Kidney (tissue), 13 donors: ENCODE measurements at regions not wholly inside any gene's neighbourhood (a gene's known extent, or its start where the extent isn't known, plus 50 kb on each side); places are given as distances from the start of the nearest gene placed in this dataset.

Source experiments
- DNase-seq, 5 donors: peaks; one replicate each; pipeline ENCODE4 v3.0.0-alpha.2; 2013 to 2020
- FAIRE-seq: peaks from 2 replicates; lab custom pipeline; 2012; peaks lifted over from hg19 to GRCh38; lab: Jason Lieb, UNC
- H3K27ac ChIP-seq, 2 donors: one replicate each; pipeline ENCODE4 v1.7.0; 2013; ENCODE audit warnings: low read depth in 2 of 2, low read length in 2 of 2, inconsistent platforms in 1 of 2
- H3K27me3 ChIP-seq: one replicate; pipeline ENCODE4 v1.7.1; 2013; ENCODE audit warnings: low read length, inconsistent platforms; ENCODE audit not compliant: control insufficient read depth, insufficient read depth
- H3K36me3 ChIP-seq, 3 donors: one replicate each; pipeline versions ENCODE4 v1.7.0 to v1.7.1; 2013; ENCODE audit warnings: low read length in 3 of 3, control low read depth in 1 of 3, inconsistent platforms in 1 of 3; ENCODE audit not compliant: insufficient read depth in 3 of 3, control insufficient read depth in 2 of 3
- H3K4me1 ChIP-seq, 3 donors: one replicate each; pipeline versions ENCODE4 v1.7.0 to v1.7.1; 2013; ENCODE audit warnings: low read length in 3 of 3, inconsistent platforms in 1 of 3, low read depth in 1 of 3; ENCODE audit not compliant: control insufficient read depth in 2 of 3, insufficient read depth in 2 of 3
- H3K4me3 ChIP-seq, 3 donors: one replicate each; pipeline versions ENCODE4 v1.7.0 to v1.8.1; 2013; ENCODE audit warnings: low read length in 3 of 3, control low read depth in 1 of 3, inconsistent platforms in 1 of 3
- H3K9ac ChIP-seq, 3 donors: one replicate each; pipeline versions ENCODE4 v1.7.0 to v1.7.1; 2013; ENCODE audit warnings: low read length in 3 of 3, control low read depth in 1 of 3, inconsistent platforms in 1 of 3
- H3K9me3 ChIP-seq, 3 donors: one replicate each; pipeline versions ENCODE4 v1.7.0 to v1.7.1; 2013; ENCODE audit warnings: low read length in 3 of 3, control low read depth in 1 of 3, inconsistent platforms in 1 of 3; ENCODE audit not compliant: control insufficient read depth in 2 of 3, insufficient read depth in 1 of 3
- CTCF ChIP-seq: IDR thresholded peaks from 3 replicates; pipeline ENCODE4 v1.5.1; 2012; ENCODE audit warnings: mild to moderate bottlenecking, moderate library complexity, borderline replicate concordance; ENCODE audit not compliant: insufficient read depth; ENCODE audit errors: extremely low read depth
- intact Hi-C: fragments of 100-400 bp; cut with DNase I; formaldehyde crosslinking; loops from one replicate; pipeline ENCODE4 v1.11.1; 2022
- donor health status: control.
- donor health status: control.
- donor health status: control.
- donor health status: control.
- donor health status: control.
- donor health status: DM: yes; HTN: yes; CAD: no.
- donor health status: Normal renal cell carcinoma (clear cell type).

GRCh38 chr12:38144049-38144448, 172.5 kb upstream of the ALG10B start:
- Histone ChIP-seq H3K36me3 (no peaks in the 10 kb centered on the region), H3K9me3 (peaks cover 0 to 7% (median 0%) of the 10 kb centered on the region in 3 donors), H3K9ac (no peak overlapping the region), H3K4me1 (peaks cover 0 to under 1% (median 0%) of the 10 kb centered on the region in 3 donors), H3K4me3 (no peak overlapping the region), H3K27ac (no peak overlapping the region), H3K27me3 (no peaks in the 10 kb centered on the region)
- no peak for FAIRE-seq
- intact Hi-C loops, result no loop called here
- no peak for TF ChIP-seq CTCF
- DNase-seq, result no peak

GRCh38 chr12:38144601-38145436, 171.8 kb upstream of the ALG10B start:
- Histone ChIP-seq H3K27me3 (no peaks in the 10 kb centered on the region), H3K36me3 (no peaks in the 10 kb centered on the region), H3K4me3 (no peak overlapping the region), H3K9ac (no peak overlapping the region), H3K4me1 (peaks cover 0 to 5% (median 0%) of the 10 kb centered on the region in 3 donors), H3K27ac (no peak overlapping the region), H3K9me3 (peaks cover 0 to 7% (median 0%) of the 10 kb centered on the region in 3 donors)
- intact Hi-C loops, result no loop called here
- DNase-seq (no peak), FAIRE-seq (no peak)
- TF ChIP-seq CTCF, result no peak

- DNase-seq (peak in 1 of 5 donors; percentile 92), FAIRE-seq (no peak)
- intact Hi-C loops, result no loop called here
- no peak overlapping the region for H3K4me3 ChIP-seq
- no peaks in the 10 kb centered on the region for H3K36me3 ChIP-seq
- H3K9ac ChIP-seq, result no peak overlapping the region
- H3K27ac ChIP-seq, result peak overlapping the region; percentile 49 to 65
- peaks cover 0 to 5% (median 0%) of the 10 kb centered on the region in 3 donors for H3K4me1 ChIP-seq
- TF ChIP-seq CTCF, result no peak
- H3K27me3 ChIP-seq, result no peaks in the 10 kb centered on the region
- peaks cover 0 to 7% (median 0%) of the 10 kb centered on the region in 3 donors for H3K9me3 ChIP-seq
Measured at GRCh38 chr12:38149395-38150073, 167.0 kb upstream of the ALG10B start.
